IMR-90 (cell line): ENCODE measurements at regions not wholly inside any gene's neighbourhood (a gene's known extent, or its start where the extent isn't known, plus 50 kb on each side); places are given as distances from the start of the nearest gene placed in this dataset.

Source experiments
- ATAC-seq: fragments of 200-7000 bp; cut with Tn5 transposase; 2 replicates; pipeline ENCODE4 v1.9.1; 2020; ENCODE audit warnings: low read depth, mild to moderate bottlenecking, moderate library complexity
- BruUV-seq: library from RNA; stranded (reverse); fragments of 400-500 nt; replicated peaks from 2 replicates; lab custom pipeline; 2021; lab: Mats Ljungman, UMichigan
- CTCF ChIA-PET: fragments of 300-600 bp; formaldehyde crosslinking; extraction: SDS; loops from one replicate; lab custom pipeline; 2021; ENCODE audit warnings: antibody characterized with exemption; lab: Yijun Ruan, JAX
- POLR2A ChIA-PET: fragments of 300-600 bp; sonication (Branson Sonifier 250); formaldehyde crosslinking; loops from one replicate; lab custom pipeline; 2022; ENCODE audit warnings: antibody characterized with exemption; ENCODE audit not compliant: unreplicated experiment; lab: Charles Lee
- DNase-seq: peaks from one replicate; pipeline ENCODE4 v3.0.0; 2013
- H2AFZ ChIP-seq: replicated peaks from 2 replicates; pipeline ENCODE3; 2013; ENCODE audit warnings: low read length, mild to moderate bottlenecking; ENCODE audit not compliant: poor library complexity
- H2AK5ac ChIP-seq: 2 replicates; pipeline ENCODE4 v1.6.1; 2013; ENCODE audit warnings: low read depth, low read length, inconsistent platforms
- H2AK9ac ChIP-seq: replicated peaks from 2 replicates; pipeline ENCODE3; 2013; ENCODE audit warnings: mild to moderate bottlenecking, low read depth, low read length, moderate library complexity; ENCODE audit not compliant: poor library complexity
- H2BK120ac ChIP-seq: 2 replicates; pipeline ENCODE4 v1.6.1; 2013; ENCODE audit warnings: low read depth, low read length, inconsistent platforms
- H2BK15ac ChIP-seq: 3 replicates; pipeline ENCODE4 v1.6.1; 2013; ENCODE audit warnings: low read depth, low read length, inconsistent platforms
- H2BK20ac ChIP-seq: 2 replicates; pipeline ENCODE4 v1.6.1; 2013; ENCODE audit warnings: low read depth, mild to moderate bottlenecking, inconsistent platforms, low read length, moderate library complexity
- H2BK5ac ChIP-seq: 2 replicates; pipeline ENCODE4 v1.6.1; 2013; ENCODE audit warnings: mild to moderate bottlenecking, low read depth, low read length, inconsistent platforms; ENCODE audit not compliant: poor library complexity, severe bottlenecking
- H3K14ac ChIP-seq: replicated peaks from 2 replicates; pipeline ENCODE4 v1.6.1; 2013; ENCODE audit warnings: low read depth, low read length, inconsistent platforms
- H3K18ac ChIP-seq: 2 replicates; pipeline ENCODE4 v1.6.1; 2013; ENCODE audit warnings: low read depth, low read length, control low read depth
- H3K23ac ChIP-seq: 2 replicates; pipeline ENCODE4 v1.6.1; 2013; ENCODE audit warnings: low read depth, low read length, inconsistent platforms
- H3K27ac ChIP-seq: 2 replicates; pipeline ENCODE4 v1.5.1; 2013; ENCODE audit warnings: mild to moderate bottlenecking, control low read depth, low read length; ENCODE audit not compliant: insufficient read depth
- H3K27me3 ChIP-seq: 2 replicates; pipeline ENCODE4 v1.6.1; 2013; ENCODE audit warnings: low read length; ENCODE audit not compliant: control insufficient read depth, insufficient read depth
- H3K36me3 ChIP-seq: 2 replicates; pipeline ENCODE4 v1.6.1; 2013; ENCODE audit warnings: low read length, mixed read lengths; ENCODE audit not compliant: control insufficient read depth, insufficient read depth
- H3K4ac ChIP-seq: 2 replicates; pipeline ENCODE4 v1.6.1; 2013; ENCODE audit warnings: low read depth, low read length, inconsistent platforms
- H3K4me1 ChIP-seq: 2 replicates; pipeline ENCODE4 v1.6.1; 2013; ENCODE audit warnings: low read length, mixed read lengths; ENCODE audit not compliant: control insufficient read depth, insufficient read depth
- H3K4me2 ChIP-seq: 2 replicates; pipeline ENCODE4 v1.6.1; 2013; ENCODE audit warnings: low read depth, mild to moderate bottlenecking, control low read depth, low read length, moderate library complexity
- H3K4me3 ChIP-seq: 2 replicates; pipeline ENCODE4 v1.5.1; 2013; ENCODE audit warnings: low read depth, mild to moderate bottlenecking, control low read depth, low read length, moderate library complexity; ENCODE audit not compliant: insufficient read depth
- H3K56ac ChIP-seq: 2 replicates; pipeline ENCODE4 v1.6.1; 2013; ENCODE audit warnings: low read length, inconsistent platforms; ENCODE audit not compliant: insufficient read depth; ENCODE audit errors: extremely low read depth
- H3K79me1 ChIP-seq, 2 experiments: 2 replicates each; pipeline ENCODE4 v1.6.1; 2013; ENCODE audit warnings: low read length in 2 of 2, inconsistent platforms in 1 of 2, low read depth in 1 of 2
- H3K9ac ChIP-seq: 2 replicates; pipeline ENCODE4 v1.6.1; 2013; ENCODE audit warnings: low read depth, low read length, control low read depth
- H3K9me1 ChIP-seq: 2 replicates; pipeline ENCODE4 v1.6.1; 2013; ENCODE audit warnings: low read length, inconsistent platforms; ENCODE audit not compliant: insufficient read depth
- H3K9me3 ChIP-seq: 2 replicates; pipeline ENCODE4 v1.6.1; 2013; ENCODE audit warnings: low read length; ENCODE audit not compliant: control insufficient read depth, insufficient read depth
- H4K20me1 ChIP-seq: 2 replicates; pipeline ENCODE4 v1.6.1; 2013; ENCODE audit warnings: low read length, inconsistent platforms; ENCODE audit not compliant: insufficient read depth
- H4K5ac ChIP-seq: 2 replicates; pipeline ENCODE4 v1.6.1; 2013; ENCODE audit warnings: mild to moderate bottlenecking, low read depth, low read length, control low read depth
- H4K8ac ChIP-seq, 2 experiments: 2 replicates each; pipeline ENCODE4 v1.6.1; 2013; ENCODE audit warnings: low read depth in 2 of 2, low read length in 2 of 2, control low read depth in 1 of 2, inconsistent platforms in 1 of 2
- H4K91ac ChIP-seq: 2 replicates; pipeline ENCODE4 v1.6.1; 2013; ENCODE audit warnings: low read depth, low read length, inconsistent platforms; ENCODE audit not compliant: insufficient read depth
- BHLHE40 ChIP-seq: fragments of 150-350 bp; IDR thresholded peaks from 2 replicates; pipeline ENCODE4 v1.6.1; 2016; ENCODE audit warnings: mild to moderate bottlenecking, low read depth, low read length
- CEBPB ChIP-seq: IDR thresholded peaks from 2 replicates; pipeline ENCODE4 v1.6.1; 2012; ENCODE audit warnings: low read depth, low read length, improper control_type of control experiment
- CHD1 ChIP-seq: IDR thresholded peaks from 2 replicates; pipeline ENCODE4 v1.6.1; 2012; ENCODE audit warnings: low read depth, low read length, improper control_type of control experiment
- FOS ChIP-seq: fragments of 150-350 bp; IDR thresholded peaks from 2 replicates; pipeline ENCODE4 v1.6.1; 2016; ENCODE audit warnings: low read depth, low read length
- MAFK ChIP-seq: IDR thresholded peaks from 2 replicates; pipeline ENCODE4 v1.6.1; 2012; ENCODE audit warnings: low read depth, low read length, improper control_type of control experiment
- MAZ ChIP-seq: IDR thresholded peaks from 2 replicates; pipeline ENCODE4 v1.6.1; 2012; ENCODE audit warnings: low read depth, mild to moderate bottlenecking, low read length, improper control_type of control experiment, moderate library complexity, borderline replicate concordance
- MXI1 ChIP-seq: IDR thresholded peaks from 2 replicates; pipeline ENCODE4 v1.6.1; 2012; ENCODE audit warnings: low read depth, mild to moderate bottlenecking, low read length, moderate library complexity, borderline replicate concordance
- NFE2L2 ChIP-seq: fragments of 150-350 bp; IDR thresholded peaks from 2 replicates; pipeline ENCODE4 v1.6.1; 2016; ENCODE audit warnings: low read depth, mild to moderate bottlenecking, low read length
- POLR2A ChIP-seq: IDR thresholded peaks from 2 replicates; pipeline ENCODE4 v1.6.1; 2012; ENCODE audit warnings: mild to moderate bottlenecking, low read depth, low read length
- RAD21 ChIP-seq: IDR thresholded peaks from 2 replicates; pipeline ENCODE4 v1.6.1; 2012; ENCODE audit warnings: low read length, improper control_type of control experiment
- RCOR1 ChIP-seq: IDR thresholded peaks from 2 replicates; pipeline ENCODE4 v1.6.1; 2012; ENCODE audit warnings: mild to moderate bottlenecking, low read length, improper control_type of control experiment; ENCODE audit not compliant: insufficient replicate concordance
- RFX5 ChIP-seq: IDR thresholded peaks from 2 replicates; pipeline ENCODE4 v1.8.0; 2012; ENCODE audit warnings: low read depth, mild to moderate bottlenecking, low read length, moderate library complexity
- SMC3 ChIP-seq: fragments of 150-350 bp; IDR thresholded peaks from 2 replicates; pipeline ENCODE4 v1.6.1; 2016; ENCODE audit warnings: low read depth, mild to moderate bottlenecking, antibody characterized with exemption, low read length, moderate library complexity
- dilution Hi-C: fragments of 300-500 bp; cut with HindIII; formaldehyde crosslinking; loops from one replicate; pipeline ENCODE4 v1.14.3; 2018; ENCODE audit warnings: low sequenced_read_pairs; ENCODE audit not compliant: unreplicated experiment
- in situ Hi-C: fragments of 300-500 bp; cut with MboI; formaldehyde crosslinking; loops from 3 replicates; pipeline ENCODE4 v1.14.3; 2019; ENCODE audit warnings: low sequenced_read_pairs, inconsistent platforms, mixed read lengths
- intact Hi-C: fragments of 100-400 bp; cut with micrococcal nuclease; formaldehyde crosslinking; loops from 2 replicates; pipeline ENCODE4 v1.10.0; 2022
- TF ChIP-seq, protein P1 (sequence below): fragments of 150-350 bp; IDR thresholded peaks from 2 replicates; pipeline ENCODE4 v1.6.1; 2016; ENCODE audit warnings: low read depth, mild to moderate bottlenecking, low read length, moderate library complexity, borderline replicate concordance
- TF ChIP-seq, protein P2 (sequence below): fragments of 150-350 bp; IDR thresholded peaks from 2 replicates; pipeline ENCODE4 v1.6.1; 2017; ENCODE audit warnings: mild to moderate bottlenecking, antibody characterized with exemption, low read length, low read depth
- TF ChIP-seq, protein P3 (sequence below): conservative IDR thresholded peaks from 2 replicates; pipeline ENCODE4 v1.5.1; 2012; ENCODE audit warnings: mild to moderate bottlenecking, low read depth, low read length, improper control_type of control experiment

DNA sequence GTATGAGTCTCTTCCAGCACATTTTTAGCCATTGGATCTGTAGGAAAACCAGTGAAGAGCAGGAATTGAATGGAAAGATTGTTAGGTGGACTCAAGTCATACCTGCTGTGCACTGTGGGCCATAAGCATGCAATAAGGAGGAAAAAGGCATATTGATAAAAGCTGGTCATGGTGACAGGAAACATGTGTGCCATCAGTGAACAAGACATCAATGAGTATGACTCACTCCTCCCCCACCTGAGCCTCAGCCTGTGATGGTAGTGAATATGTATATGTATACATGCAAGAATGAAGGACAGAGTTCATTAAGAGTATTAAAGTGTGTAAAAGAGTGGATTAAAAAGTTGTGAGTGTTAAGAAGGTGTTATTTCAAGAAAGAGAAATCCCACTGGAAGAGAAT, 164.5 kb downstream of the TMEM38B start:
- H3K9me3 ChIP-seq: no peaks in the 10 kb centered on the region
- H3K9me1 ChIP-seq: no peaks in the 10 kb centered on the region
- no TSS peak for BruUV-seq
- no peaks in the 10 kb centered on the region for H3K4me1 ChIP-seq
- H3K23ac ChIP-seq: no peak overlapping the region
- no peak overlapping the region for H3K14ac ChIP-seq
- H2BK20ac ChIP-seq: no peak overlapping the region
- no peak overlapping the region for H2AFZ ChIP-seq
- H3K9ac ChIP-seq: no peak overlapping the region
- H2BK15ac ChIP-seq: no peak overlapping the region
- H4K8ac ChIP-seq: no peak overlapping the region
- dilution Hi-C loops: no loop called here
- TF ChIP-seq, protein P1, sequence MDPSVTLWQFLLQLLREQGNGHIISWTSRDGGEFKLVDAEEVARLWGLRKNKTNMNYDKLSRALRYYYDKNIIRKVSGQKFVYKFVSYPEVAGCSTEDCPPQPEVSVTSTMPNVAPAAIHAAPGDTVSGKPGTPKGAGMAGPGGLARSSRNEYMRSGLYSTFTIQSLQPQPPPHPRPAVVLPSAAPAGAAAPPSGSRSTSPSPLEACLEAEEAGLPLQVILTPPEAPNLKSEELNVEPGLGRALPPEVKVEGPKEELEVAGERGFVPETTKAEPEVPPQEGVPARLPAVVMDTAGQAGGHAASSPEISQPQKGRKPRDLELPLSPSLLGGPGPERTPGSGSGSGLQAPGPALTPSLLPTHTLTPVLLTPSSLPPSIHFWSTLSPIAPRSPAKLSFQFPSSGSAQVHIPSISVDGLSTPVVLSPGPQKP: no peak
- TF ChIP-seq FOS (no peak), MAZ (no peak), RCOR1 (no peak), CEBPB (no peak), MAFK (no peak), BHLHE40 (no peak), SMC3 (no peak), RFX5 (no peak), NFE2L2 (no peak), CHD1 (no peak), MXI1 (no peak), POLR2A (no peak), RAD21 (no peak)
- TF ChIP-seq, protein P2, sequence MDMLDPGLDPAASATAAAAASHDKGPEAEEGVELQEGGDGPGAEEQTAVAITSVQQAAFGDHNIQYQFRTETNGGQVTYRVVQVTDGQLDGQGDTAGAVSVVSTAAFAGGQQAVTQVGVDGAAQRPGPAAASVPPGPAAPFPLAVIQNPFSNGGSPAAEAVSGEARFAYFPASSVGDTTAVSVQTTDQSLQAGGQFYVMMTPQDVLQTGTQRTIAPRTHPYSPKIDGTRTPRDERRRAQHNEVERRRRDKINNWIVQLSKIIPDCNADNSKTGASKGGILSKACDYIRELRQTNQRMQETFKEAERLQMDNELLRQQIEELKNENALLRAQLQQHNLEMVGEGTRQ: no peak
- TF ChIP-seq, protein P3, sequence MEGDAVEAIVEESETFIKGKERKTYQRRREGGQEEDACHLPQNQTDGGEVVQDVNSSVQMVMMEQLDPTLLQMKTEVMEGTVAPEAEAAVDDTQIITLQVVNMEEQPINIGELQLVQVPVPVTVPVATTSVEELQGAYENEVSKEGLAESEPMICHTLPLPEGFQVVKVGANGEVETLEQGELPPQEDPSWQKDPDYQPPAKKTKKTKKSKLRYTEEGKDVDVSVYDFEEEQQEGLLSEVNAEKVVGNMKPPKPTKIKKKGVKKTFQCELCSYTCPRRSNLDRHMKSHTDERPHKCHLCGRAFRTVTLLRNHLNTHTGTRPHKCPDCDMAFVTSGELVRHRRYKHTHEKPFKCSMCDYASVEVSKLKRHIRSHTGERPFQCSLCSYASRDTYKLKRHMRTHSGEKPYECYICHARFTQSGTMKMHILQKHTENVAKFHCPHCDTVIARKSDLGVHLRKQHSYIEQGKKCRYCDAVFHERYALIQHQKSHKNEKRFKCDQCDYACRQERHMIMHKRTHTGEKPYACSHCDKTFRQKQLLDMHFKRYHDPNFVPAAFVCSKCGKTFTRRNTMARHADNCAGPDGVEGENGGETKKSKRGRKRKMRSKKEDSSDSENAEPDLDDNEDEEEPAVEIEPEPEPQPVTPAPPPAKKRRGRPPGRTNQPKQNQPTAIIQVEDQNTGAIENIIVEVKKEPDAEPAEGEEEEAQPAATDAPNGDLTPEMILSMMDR: no peak
- DNase-seq: no peak
- no peak overlapping the region for H3K27ac ChIP-seq
- no peaks in the 10 kb centered on the region for H3K27me3 ChIP-seq
- H2AK9ac ChIP-seq: no peak overlapping the region
- no peak overlapping the region for H3K56ac ChIP-seq
- H2BK120ac ChIP-seq: no peak overlapping the region
- no peak for ATAC-seq
- no peak overlapping the region for H4K5ac ChIP-seq
- no peak overlapping the region for H3K4me2 ChIP-seq
- H3K36me3 ChIP-seq: no peaks in the 10 kb centered on the region
- H4K91ac ChIP-seq: no peak overlapping the region
- intact Hi-C loops: no loop called here
- H2BK5ac ChIP-seq: no peak overlapping the region
- in situ Hi-C loops: no loop called here
- no peak overlapping the region for H3K4me3 ChIP-seq
- ChIA-PET CTCF (no interaction called here), POLR2A (no interaction called here)
- no peaks in the 10 kb centered on the region for H3K79me1 ChIP-seq
- H3K18ac ChIP-seq: no peak overlapping the region
- no peak overlapping the region for H3K4ac ChIP-seq
- H2AK5ac ChIP-seq: no peak overlapping the region
- H4K20me1 ChIP-seq: no peaks in the 10 kb centered on the region
